HepG2 (cell line): ENCODE measurements at regions not wholly inside any gene's neighbourhood (a gene's known extent, or its start where the extent isn't known, plus 50 kb on each side); places are given as distances from the start of the nearest gene placed in this dataset.

Source experiments
- ATAC-seq: fragments of 200-7000 bp; cut with Tn5 transposase; 3 replicates; pipeline ENCODE4 v1.9.1; 2020; ENCODE audit warnings: mild to moderate bottlenecking, moderate library complexity
- BruUV-seq: library from RNA; stranded (reverse); fragments of 400-500 nt; replicated peaks from 2 replicates; lab custom pipeline; 2021; lab: Mats Ljungman, UMichigan
- CTCF ChIA-PET: fragments of 300-600 bp; formaldehyde crosslinking; extraction: SDS; loops from one replicate; lab custom pipeline; 2021; ENCODE audit warnings: low total read pairs, inconsistent platforms, low intra/inter-chr PET ratio; lab: Yijun Ruan, JAX
- POLR2A ChIA-PET: fragments of 350-600 bp; sonication (Branson Sonifier 250); formaldehyde crosslinking; loops from one replicate; lab custom pipeline; 2020; ENCODE audit warnings: antibody characterized with exemption, inconsistent platforms; lab: Yijun Ruan, JAX
- DNase-seq: peaks from one replicate; pipeline ENCODE4 v3.0.0-alpha.2; 2015; ENCODE audit warnings: low spot score
- FAIRE-seq: peaks from 3 replicates; lab custom pipeline; 2011; peaks lifted over from hg19 to GRCh38; lab: Jason Lieb, UNC
- H2AFZ ChIP-seq: one replicate; pipeline ENCODE4 v1.6.1; 2011; ENCODE audit warnings: low read length, inconsistent platforms
- H3K27ac ChIP-seq: fragments of 300-600 bp; 3 replicates; pipeline ENCODE4 v1.8.0; 2011; ENCODE audit warnings: mixed run types, mild to moderate bottlenecking, mixed read lengths, low read length, inconsistent platforms; ENCODE audit not compliant: insufficient read depth; ENCODE audit errors: extremely low read length
- H3K27me3 ChIP-seq, 2 experiments: fragments of 200-600 bp in 1 of 2; 2 replicates in 1 of 2; 3 replicates in 1 of 2; pipeline versions ENCODE4 v1.6.0 to v1.8.0; 2011; ENCODE audit warnings: low read length in 2 of 2, mild to moderate bottlenecking in 2 of 2, moderate library complexity in 2 of 2, inconsistent platforms in 1 of 2; ENCODE audit not compliant: insufficient read depth in 2 of 2, control insufficient read depth in 1 of 2
- H3K36me3 ChIP-seq, 2 experiments: fragments of 200-600 bp in 1 of 2; replicated peaks in 1 of 2; 2 replicates in 1 of 2; 3 replicates in 1 of 2; pipeline versions ENCODE4 v1.5.1 to v1.8.0; 2011; ENCODE audit warnings: low read length in 2 of 2, inconsistent platforms in 1 of 2; ENCODE audit not compliant: insufficient read depth in 2 of 2, control insufficient read depth in 1 of 2
- H3K4me1 ChIP-seq: 2 replicates; pipeline ENCODE4 v1.5.1; 2012; ENCODE audit warnings: low read length, inconsistent platforms; ENCODE audit not compliant: insufficient read depth
- H3K4me2 ChIP-seq: 2 replicates; pipeline ENCODE4 v1.6.0; 2011; ENCODE audit warnings: low read depth, low read length, inconsistent platforms
- H3K4me3 ChIP-seq, 3 experiments: fragments of 200-600 bp in 1 of 3; sonication (generic), shearing (Covaris generic) in 1 of 3; replicated peaks in 1 of 3; 2 replicates each; pipeline ENCODE4 v1.5.1; 2011 to 2016; ENCODE audit warnings: low read length in 3 of 3, inconsistent platforms in 2 of 3, low read depth in 2 of 3, mild to moderate bottlenecking in 2 of 3, control low read depth in 1 of 3, mixed read lengths in 1 of 3; ENCODE audit not compliant: insufficient read depth in 1 of 3
- H3K79me2 ChIP-seq: one replicate; pipeline ENCODE4 v1.6.1; 2011; ENCODE audit warnings: low read length, inconsistent platforms; ENCODE audit not compliant: insufficient read depth
- H3K9ac ChIP-seq: 2 replicates; pipeline ENCODE4 v1.6.0; 2011; ENCODE audit warnings: mild to moderate bottlenecking, low read depth, low read length, inconsistent platforms; ENCODE audit not compliant: insufficient read depth
- H3K9me3 ChIP-seq: 2 replicates; pipeline ENCODE4 v1.5.1; 2012; ENCODE audit warnings: mild to moderate bottlenecking, low read length
- H4K20me1 ChIP-seq: 2 replicates; pipeline ENCODE4 v1.6.0; 2011; ENCODE audit warnings: inconsistent platforms, mild to moderate bottlenecking, low read length, moderate library complexity; ENCODE audit not compliant: insufficient read depth
- CHCHD3 ChIP-seq: sonication (generic); formaldehyde crosslinking; IDR thresholded peaks from 2 replicates; pipeline ENCODE4 v1.8.0; 2022; ENCODE audit warnings: mild to moderate bottlenecking, missing genetic modification reagents, moderate library complexity
- GTF2F1 ChIP-seq: fragments of 150-350 bp; IDR thresholded peaks from 2 replicates; pipeline ENCODE4 v1.6.1; 2014; ENCODE audit warnings: low read length
- ISX ChIP-seq: sonication (generic); formaldehyde crosslinking; conservative IDR thresholded peaks from 2 replicates; pipeline ENCODE4 v1.5.0; 2020; ENCODE audit warnings: missing genetic modification reagents
- PPARG ChIP-seq: conservative IDR thresholded peaks from 2 replicates; pipeline ENCODE4 v1.6.1; 2016; ENCODE audit warnings: missing biosample characterization, missing genetic modification reagents
- RFXANK ChIP-seq: IDR thresholded peaks from 2 replicates; pipeline ENCODE4 v1.6.1; 2016
- SIN3A ChIP-seq: IDR thresholded peaks from 2 replicates; pipeline ENCODE4 v1.6.1; 2011; ENCODE audit warnings: low read depth, mild to moderate bottlenecking, control low read depth, low read length, borderline replicate concordance
- SIX4 ChIP-seq: sonication (generic); formaldehyde crosslinking; IDR thresholded peaks from 2 replicates; pipeline ENCODE4 v1.4.0; 2020; ENCODE audit warnings: missing genetic modification reagents
- SP1 ChIP-seq, 2 experiments: fragments of 450-650 bp in 1 of 2; sonication (generic) in 1 of 2; formaldehyde crosslinking in 1 of 2; IDR thresholded peaks; 2 replicates each; pipeline versions ENCODE4 v1.4.0 to v1.6.1; 2016 to 2020; ENCODE audit warnings: missing genetic modification reagents in 1 of 2
- WGBS: methylation state at CpG from one replicate; pipeline ENCODE4 v1.1.6; 2017; ENCODE audit warnings: low lambda C conversion rate; 5-methylcytosine and 5-hydroxymethylcytosine counted together
- in situ Hi-C: cut with HindIII; loops from 2 replicates; pipeline ENCODE4 v1.10.0; 2017; ENCODE audit warnings: low pct_unique_long_range_greater_than_20kb; ENCODE audit not compliant: extremely low pct_ligation_motif_present
- intact Hi-C: fragments of 100-400 bp; cut with micrococcal nuclease; formaldehyde crosslinking; loops from one replicate; pipeline ENCODE4 v1.10.0; 2022; ENCODE audit not compliant: unreplicated experiment
- TF ChIP-seq, protein P1 (sequence below): sonication (generic); formaldehyde crosslinking; IDR thresholded peaks from 2 replicates; pipeline ENCODE4 v1.4.0; 2020; ENCODE audit warnings: mild to moderate bottlenecking, low read depth, missing genetic modification reagents
- TF ChIP-seq, protein P2 (sequence below): sonication (generic); formaldehyde crosslinking; IDR thresholded peaks from 2 replicates; pipeline ENCODE4 v1.4.0; 2020; ENCODE audit warnings: missing genetic modification reagents
- TF ChIP-seq, protein P3 (sequence below): fragments of 450-650 bp; IDR thresholded peaks from 2 replicates; pipeline ENCODE4 v1.6.1; 2017; ENCODE audit warnings: mild to moderate bottlenecking
- TF ChIP-seq, protein P4 (sequence below), 2 experiments: sonication (generic) in 1 of 2; formaldehyde crosslinking in 1 of 2; IDR thresholded peaks; 2 replicates each; pipeline versions ENCODE4 v1.4.0 to v1.6.1; 2016 to 2020; ENCODE audit warnings: borderline replicate concordance in 1 of 2, low read depth in 1 of 2, mild to moderate bottlenecking in 1 of 2, missing genetic modification reagents in 1 of 2

DNA sequence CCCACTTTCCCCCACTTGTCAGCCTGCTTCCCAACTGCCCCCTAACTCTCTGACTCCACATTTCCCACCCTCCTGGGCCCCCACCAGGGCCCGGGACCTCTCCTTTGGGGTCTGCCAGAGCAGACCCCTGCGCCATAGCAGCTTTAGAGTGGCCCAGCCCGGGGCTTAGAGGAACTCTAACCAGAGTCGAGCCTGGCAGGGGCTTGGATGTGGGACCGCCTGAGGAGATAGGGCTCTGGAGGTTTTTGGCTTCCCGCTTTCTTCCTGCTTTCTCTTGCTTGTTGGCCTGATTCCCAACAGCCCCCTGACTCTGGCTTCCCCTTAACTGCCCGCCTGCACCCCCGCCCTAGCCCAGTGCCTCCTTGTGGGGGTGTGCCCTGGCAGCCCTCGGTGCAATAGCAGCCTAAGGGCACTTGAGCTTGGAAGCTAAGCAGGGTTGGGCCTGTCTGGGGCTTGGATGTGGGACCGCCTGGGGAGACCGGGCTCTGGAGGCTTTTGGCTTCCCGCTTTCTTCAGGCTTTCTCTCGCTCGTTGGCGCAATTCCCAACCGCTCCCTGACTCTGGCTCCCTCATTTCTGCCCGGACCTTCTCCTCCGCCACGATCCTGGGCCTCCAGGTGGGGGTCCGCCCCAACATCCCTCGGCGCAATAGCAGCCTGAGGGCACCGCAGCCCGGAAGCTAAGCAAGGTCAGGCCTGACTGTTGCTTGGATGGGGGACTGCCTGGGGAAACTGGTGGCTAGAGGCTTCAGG, 2292.0 kb downstream of the TP53TG3F start (continued):
- TF ChIP-seq SIX4 (CRISPR knock-in tag) (no peak), ISX (CRISPR knock-in tag) (no peak), CHCHD3 (CRISPR knock-in tag) (no peak), SP1 (IDR thresholded peaks at IDR 0.05) (no peak), SP1 (CRISPR knock-in tag; IDR thresholded peaks at IDR 0.05) (no peak), SIN3A (no peak), PPARG (CRISPR knock-in tag) (no peak), RFXANK (no peak), GTF2F1 (no peak)
- TF ChIP-seq, protein P1, sequence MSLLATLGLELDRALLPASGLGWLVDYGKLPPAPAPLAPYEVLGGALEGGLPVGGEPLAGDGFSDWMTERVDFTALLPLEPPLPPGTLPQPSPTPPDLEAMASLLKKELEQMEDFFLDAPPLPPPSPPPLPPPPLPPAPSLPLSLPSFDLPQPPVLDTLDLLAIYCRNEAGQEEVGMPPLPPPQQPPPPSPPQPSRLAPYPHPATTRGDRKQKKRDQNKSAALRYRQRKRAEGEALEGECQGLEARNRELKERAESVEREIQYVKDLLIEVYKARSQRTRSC (CRISPR knock-in tag): no peak
- TF ChIP-seq, protein P2, sequence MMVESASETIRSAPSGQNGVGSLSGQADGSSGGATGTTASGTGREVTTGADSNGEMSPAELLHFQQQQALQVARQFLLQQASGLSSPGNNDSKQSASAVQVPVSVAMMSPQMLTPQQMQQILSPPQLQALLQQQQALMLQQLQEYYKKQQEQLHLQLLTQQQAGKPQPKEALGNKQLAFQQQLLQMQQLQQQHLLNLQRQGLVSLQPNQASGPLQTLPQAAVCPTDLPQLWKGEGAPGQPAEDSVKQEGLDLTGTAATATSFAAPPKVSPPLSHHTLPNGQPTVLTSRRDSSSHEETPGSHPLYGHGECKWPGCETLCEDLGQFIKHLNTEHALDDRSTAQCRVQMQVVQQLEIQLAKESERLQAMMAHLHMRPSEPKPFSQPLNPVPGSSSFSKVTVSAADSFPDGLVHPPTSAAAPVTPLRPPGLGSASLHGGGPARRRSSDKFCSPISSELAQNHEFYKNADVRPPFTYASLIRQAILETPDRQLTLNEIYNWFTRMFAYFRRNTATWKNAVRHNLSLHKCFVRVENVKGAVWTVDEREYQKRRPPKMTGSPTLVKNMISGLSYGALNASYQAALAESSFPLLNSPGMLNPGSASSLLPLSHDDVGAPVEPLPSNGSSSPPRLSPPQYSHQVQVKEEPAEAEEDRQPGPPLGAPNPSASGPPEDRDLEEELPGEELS: no peak

DNA sequence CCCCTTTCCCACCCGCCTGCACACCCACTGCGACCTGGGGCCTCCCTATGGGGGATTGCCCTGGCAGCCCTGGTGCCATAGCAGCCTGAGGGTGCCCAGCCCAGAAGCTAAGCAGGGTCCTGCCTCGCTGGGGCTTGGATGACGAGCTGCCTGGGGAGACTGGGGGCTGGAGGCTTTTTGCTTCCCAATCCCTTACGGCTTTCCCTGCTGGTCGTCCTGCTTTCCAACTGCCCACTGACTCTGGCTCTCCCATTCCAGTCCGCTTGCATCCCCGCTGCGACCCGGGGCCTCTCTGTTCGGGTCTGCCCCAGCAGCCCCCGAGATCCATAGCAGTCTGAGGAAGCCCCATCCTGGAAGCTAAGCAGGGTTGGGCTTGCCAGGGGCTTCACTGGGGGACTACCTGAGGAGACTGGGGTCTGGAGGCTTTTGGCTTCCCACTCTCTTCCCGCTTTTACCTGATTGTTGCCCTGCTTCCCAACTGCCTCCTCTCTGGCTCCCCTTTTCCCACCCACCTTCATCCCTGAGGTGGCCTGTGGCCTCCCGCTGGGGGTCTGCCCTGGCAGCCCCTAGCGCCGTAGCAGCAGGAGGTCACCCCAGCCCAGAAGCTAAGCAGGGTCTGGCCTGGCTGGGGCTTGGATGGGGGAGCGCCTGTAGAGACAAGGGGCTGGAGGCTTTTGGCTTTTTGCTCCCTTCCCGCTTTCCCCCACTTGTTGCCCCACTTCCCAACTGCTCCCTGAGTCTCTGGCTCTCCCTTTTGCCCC, 2292.8 kb downstream of the TP53TG3F start:
- 13% methylated on average over 17 of the region's 18 CpGs for WGBS
- Histone ChIP-seq H3K4me1 (no peaks in the 10 kb centered on the region), H3K27me3 (no peaks in the 10 kb centered on the region), H3K4me3 (no peak overlapping the region), H4K20me1 (no peaks in the 10 kb centered on the region), H3K4me2 (no peak overlapping the region), H3K9me3 (peaks cover 100% of the 10 kb centered on the region), H3K36me3 (no peaks in the 10 kb centered on the region), H3K9ac (no peak overlapping the region), H3K79me2 (no peaks in the 10 kb centered on the region), H2AFZ (no peak overlapping the region), H3K27ac (no peak overlapping the region)
- intact Hi-C loops (no loop called here), in situ Hi-C loops (no loop called here)
- DNase-seq (no peak), FAIRE-seq (no peak), ATAC-seq (no peak)
- no TSS peak for BruUV-seq
- CTCF ChIA-PET: no interaction called here
- POLR2A ChIA-PET: no interaction called here
- TF ChIP-seq, protein P3, sequence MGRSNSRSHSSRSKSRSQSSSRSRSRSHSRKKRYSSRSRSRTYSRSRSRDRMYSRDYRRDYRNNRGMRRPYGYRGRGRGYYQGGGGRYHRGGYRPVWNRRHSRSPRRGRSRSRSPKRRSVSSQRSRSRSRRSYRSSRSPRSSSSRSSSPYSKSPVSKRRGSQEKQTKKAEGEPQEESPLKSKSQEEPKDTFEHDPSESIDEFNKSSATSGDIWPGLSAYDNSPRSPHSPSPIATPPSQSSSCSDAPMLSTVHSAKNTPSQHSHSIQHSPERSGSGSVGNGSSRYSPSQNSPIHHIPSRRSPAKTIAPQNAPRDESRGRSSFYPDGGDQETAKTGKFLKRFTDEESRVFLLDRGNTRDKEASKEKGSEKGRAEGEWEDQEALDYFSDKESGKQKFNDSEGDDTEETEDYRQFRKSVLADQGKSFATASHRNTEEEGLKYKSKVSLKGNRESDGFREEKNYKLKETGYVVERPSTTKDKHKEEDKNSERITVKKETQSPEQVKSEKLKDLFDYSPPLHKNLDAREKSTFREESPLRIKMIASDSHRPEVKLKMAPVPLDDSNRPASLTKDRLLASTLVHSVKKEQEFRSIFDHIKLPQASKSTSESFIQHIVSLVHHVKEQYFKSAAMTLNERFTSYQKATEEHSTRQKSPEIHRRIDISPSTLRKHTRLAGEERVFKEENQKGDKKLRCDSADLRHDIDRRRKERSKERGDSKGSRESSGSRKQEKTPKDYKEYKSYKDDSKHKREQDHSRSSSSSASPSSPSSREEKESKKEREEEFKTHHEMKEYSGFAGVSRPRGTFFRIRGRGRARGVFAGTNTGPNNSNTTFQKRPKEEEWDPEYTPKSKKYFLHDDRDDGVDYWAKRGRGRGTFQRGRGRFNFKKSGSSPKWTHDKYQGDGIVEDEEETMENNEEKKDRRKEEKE: no peak
- TF ChIP-seq, protein P4, sequence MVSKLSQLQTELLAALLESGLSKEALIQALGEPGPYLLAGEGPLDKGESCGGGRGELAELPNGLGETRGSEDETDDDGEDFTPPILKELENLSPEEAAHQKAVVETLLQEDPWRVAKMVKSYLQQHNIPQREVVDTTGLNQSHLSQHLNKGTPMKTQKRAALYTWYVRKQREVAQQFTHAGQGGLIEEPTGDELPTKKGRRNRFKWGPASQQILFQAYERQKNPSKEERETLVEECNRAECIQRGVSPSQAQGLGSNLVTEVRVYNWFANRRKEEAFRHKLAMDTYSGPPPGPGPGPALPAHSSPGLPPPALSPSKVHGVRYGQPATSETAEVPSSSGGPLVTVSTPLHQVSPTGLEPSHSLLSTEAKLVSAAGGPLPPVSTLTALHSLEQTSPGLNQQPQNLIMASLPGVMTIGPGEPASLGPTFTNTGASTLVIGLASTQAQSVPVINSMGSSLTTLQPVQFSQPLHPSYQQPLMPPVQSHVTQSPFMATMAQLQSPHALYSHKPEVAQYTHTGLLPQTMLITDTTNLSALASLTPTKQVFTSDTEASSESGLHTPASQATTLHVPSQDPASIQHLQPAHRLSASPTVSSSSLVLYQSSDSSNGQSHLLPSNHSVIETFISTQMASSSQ (IDR thresholded peaks at IDR 0.05; ENCODE audit: low read depth): no peak
- TF ChIP-seq, protein P4 (CRISPR knock-in tag; IDR thresholded peaks at IDR 0.05; ENCODE audit: borderline replicate concordance): no peak
